Gastroesophageal sphincter (tissue), 4 donors: ENCODE measurements at regions not wholly inside any gene's neighbourhood (a gene's known extent, or its start where the extent isn't known, plus 50 kb on each side); places are given as distances from the start of the nearest gene placed in this dataset.

ENCODE experiments used
- ATAC-seq: fragments of 150-250 bp; one replicate; pipeline ENCODE4 v1.9.1; 2016; ENCODE audit warnings: mild to moderate bottlenecking, moderate library complexity
- H3K27ac ChIP-seq, 4 donors: fragments of 200-600 bp; sonication (generic) in 3 of 4; 1 replicate in 3 of 4; 2 replicates in 1 of 4; pipeline ENCODE4 v1.5.1; 2016 to 2019
- H3K27me3 ChIP-seq: fragments of 200-600 bp; sonication (generic); one replicate; pipeline ENCODE4 v1.5.1; 2019
- H3K36me3 ChIP-seq, 2 donors: fragments of 200-600 bp; sonication (generic); one replicate each; pipeline ENCODE4 v1.5.1; 2019; ENCODE audit warnings: control low read depth in 1 of 2
- H3K4me1 ChIP-seq, 3 donors: fragments of 200-600 bp; sonication (generic); 1 replicate in 2 of 3; 2 replicates in 1 of 3; pipeline ENCODE4 v1.5.1; 2016 to 2019; ENCODE audit warnings: control low read depth in 2 of 3
- H3K4me3 ChIP-seq, 2 donors: fragments of 200-600 bp; sonication (generic); one replicate each; pipeline ENCODE4 v1.5.1; 2019; ENCODE audit warnings: mild to moderate bottlenecking in 1 of 2, moderate library complexity in 1 of 2
- H3K9me3 ChIP-seq, 3 donors: fragments of 200-600 bp; sonication (generic); one replicate each; pipeline ENCODE4 v1.5.1; 2017 to 2019; ENCODE audit warnings: control low read depth in 2 of 3
- EP300 ChIP-seq: sonication (generic); formaldehyde crosslinking; IDR thresholded peaks from one replicate; pipeline ENCODE4 v1.6.1; 2017; ENCODE audit warnings: antibody characterized with exemption, mild to moderate bottlenecking
- POLR2A ChIP-seq, 2 donors: fragments of 450-650 bp; IDR thresholded peaks; one replicate each; pipeline ENCODE4 v1.6.1; 2017; ENCODE audit warnings: antibody characterized with exemption in 2 of 2, mild to moderate bottlenecking in 2 of 2, moderate library complexity in 1 of 2
- POLR2AphosphoS5 ChIP-seq: sonication (generic); formaldehyde crosslinking; IDR thresholded peaks from one replicate; pipeline ENCODE4 v1.6.1; 2017; ENCODE audit warnings: antibody characterized with exemption
- WGBS, 2 donors: methylation state at CpG; one replicate each; pipeline ENCODE4 v1.1.5; 2018; ENCODE audit warnings: low coverage in 1 of 2; 5-methylcytosine and 5-hydroxymethylcytosine counted together
- TF ChIP-seq, protein P1 (sequence below), 4 experiments: fragments of 200-600 bp in 2 of 4; fragments of 450-650 bp in 2 of 4; sonication (generic) in 1 of 4; IDR thresholded peaks; one replicate each; pipeline ENCODE4 v1.5.1; 2017 to 2019; ENCODE audit warnings: antibody characterized with exemption in 4 of 4, mild to moderate bottlenecking in 2 of 4, moderate library complexity in 2 of 4

GRCh38 chrX:97787311-97787710, 903.6 kb downstream of the RPA4 start:
- Histone ChIP-seq H3K9me3 (no peaks in the 10 kb centered on the region), H3K27ac (no peak overlapping the region), H3K36me3 (no peaks in the 10 kb centered on the region), H3K4me3 (no peak overlapping the region), H3K27me3 (no peaks in the 10 kb centered on the region), H3K4me1 (no peaks in the 10 kb centered on the region)
- TF ChIP-seq, protein P1, sequence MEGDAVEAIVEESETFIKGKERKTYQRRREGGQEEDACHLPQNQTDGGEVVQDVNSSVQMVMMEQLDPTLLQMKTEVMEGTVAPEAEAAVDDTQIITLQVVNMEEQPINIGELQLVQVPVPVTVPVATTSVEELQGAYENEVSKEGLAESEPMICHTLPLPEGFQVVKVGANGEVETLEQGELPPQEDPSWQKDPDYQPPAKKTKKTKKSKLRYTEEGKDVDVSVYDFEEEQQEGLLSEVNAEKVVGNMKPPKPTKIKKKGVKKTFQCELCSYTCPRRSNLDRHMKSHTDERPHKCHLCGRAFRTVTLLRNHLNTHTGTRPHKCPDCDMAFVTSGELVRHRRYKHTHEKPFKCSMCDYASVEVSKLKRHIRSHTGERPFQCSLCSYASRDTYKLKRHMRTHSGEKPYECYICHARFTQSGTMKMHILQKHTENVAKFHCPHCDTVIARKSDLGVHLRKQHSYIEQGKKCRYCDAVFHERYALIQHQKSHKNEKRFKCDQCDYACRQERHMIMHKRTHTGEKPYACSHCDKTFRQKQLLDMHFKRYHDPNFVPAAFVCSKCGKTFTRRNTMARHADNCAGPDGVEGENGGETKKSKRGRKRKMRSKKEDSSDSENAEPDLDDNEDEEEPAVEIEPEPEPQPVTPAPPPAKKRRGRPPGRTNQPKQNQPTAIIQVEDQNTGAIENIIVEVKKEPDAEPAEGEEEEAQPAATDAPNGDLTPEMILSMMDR (IDR thresholded peaks at IDR 0.05), result no peak
- no peak for TF ChIP-seq EP300
- no peak for TF ChIP-seq POLR2A (IDR thresholded peaks at IDR 0.05)
- TF ChIP-seq POLR2AphosphoS5, result no peak
- WGBS, 2 donors, result 78 to 90% methylated on average over 1 to 2 of the region's 2 CpGs
- ATAC-seq, result no peak

DNA sequence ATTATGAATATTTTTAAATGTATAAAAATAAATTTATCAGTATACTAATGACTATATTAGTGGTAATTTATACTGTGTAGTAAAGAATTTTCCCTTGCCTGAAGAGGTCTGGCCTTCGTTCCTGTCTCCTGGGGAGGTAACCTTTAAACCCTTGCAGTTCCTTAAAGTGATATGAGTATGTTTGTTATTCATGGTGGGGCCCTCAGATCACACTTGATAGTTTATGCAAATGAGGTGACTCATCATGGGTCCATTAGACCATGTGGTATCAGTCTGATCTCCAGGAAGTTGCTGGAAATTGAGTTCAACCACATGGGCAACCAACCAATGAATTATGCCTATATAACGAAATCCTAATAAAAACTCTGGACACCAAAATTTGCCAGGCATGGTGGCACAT, 904.1 kb downstream of the RPA4 start:
- no peak for ATAC-seq
- H3K4me3 ChIP-seq, result no peak overlapping the region
- TF ChIP-seq POLR2A (IDR thresholded peaks at IDR 0.05) (no peak), POLR2AphosphoS5 (no peak), EP300 (no peak)
- TF ChIP-seq, protein P1 (IDR thresholded peaks at IDR 0.05), result no peak
- WGBS, 2 donors, result 57 to 83% methylated on average over 1 of the region's 2 CpGs
- H3K27ac ChIP-seq, result no peak overlapping the region
- H3K36me3 ChIP-seq, result no peaks in the 10 kb centered on the region
- no peaks in the 10 kb centered on the region for H3K4me1 ChIP-seq
- H3K9me3 ChIP-seq, result no peaks in the 10 kb centered on the region
- no peaks in the 10 kb centered on the region for H3K27me3 ChIP-seq

- H3K9me3 ChIP-seq, result no peaks in the 10 kb centered on the region
- TF ChIP-seq POLR2A (IDR thresholded peaks at IDR 0.05) (no peak), EP300 (no peak), POLR2AphosphoS5 (no peak)
- TF ChIP-seq, protein P1 (IDR thresholded peaks at IDR 0.05), result no peak
- no peak for ATAC-seq
- 80 to 100% methylated on average over 1 of the region's 1 CpG for WGBS, 2 donors
- H3K27me3 ChIP-seq, result no peaks in the 10 kb centered on the region
- no peaks in the 10 kb centered on the region for H3K4me1 ChIP-seq
- no peak overlapping the region for H3K27ac ChIP-seq
- no peak overlapping the region for H3K4me3 ChIP-seq
- H3K36me3 ChIP-seq, result no peaks in the 10 kb centered on the region
These were observed 907.1 kb downstream of the RPA4 start for GRCh38 chrX:97790850-97791249.

- Histone ChIP-seq H3K27me3 (no peaks in the 10 kb centered on the region), H3K27ac (no peak overlapping the region), H3K9me3 (no peaks in the 10 kb centered on the region), H3K36me3 (no peaks in the 10 kb centered on the region), H3K4me3 (no peak overlapping the region), H3K4me1 (no peaks in the 10 kb centered on the region)
- 40 to 87% methylated on average over 1 to 2 of the region's 2 CpGs for WGBS, 2 donors
- no peak for TF ChIP-seq EP300
- no peak for TF ChIP-seq POLR2AphosphoS5
- TF ChIP-seq, protein P1 (IDR thresholded peaks at IDR 0.05), result no peak
- TF ChIP-seq POLR2A (IDR thresholded peaks at IDR 0.05), result no peak
- no peak for ATAC-seq
These were observed 913.4 kb downstream of the RPA4 start for GRCh38 chrX:97797076-97797475.

DNA sequence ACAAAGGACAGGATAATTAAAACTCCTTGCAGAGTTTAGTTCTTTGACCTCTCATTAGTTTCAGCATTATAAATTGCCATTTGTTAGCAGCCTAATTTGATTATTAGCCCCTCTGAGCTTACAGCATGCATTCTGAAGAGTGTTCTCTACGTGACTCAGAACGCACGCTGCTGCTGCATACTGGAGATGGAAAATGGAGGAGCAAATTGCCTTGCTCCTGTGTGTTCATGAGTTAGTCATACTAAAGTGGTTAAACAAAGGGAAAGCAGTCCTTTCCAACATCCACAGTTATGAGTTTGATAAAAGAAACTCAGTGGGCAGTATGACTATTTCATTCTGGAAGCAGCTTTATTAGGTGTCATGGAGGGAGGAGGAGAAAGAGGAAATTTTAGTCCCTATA, 922.5 kb downstream of the RPA4 start:
- H3K27me3 ChIP-seq, result no peaks in the 10 kb centered on the region
- no peak for ATAC-seq
- WGBS, 2 donors, result 89 to 94% methylated on average over 3 of the region's 3 CpGs
- TF ChIP-seq POLR2AphosphoS5 (no peak), EP300 (no peak), POLR2A (IDR thresholded peaks at IDR 0.05) (no peak)
- TF ChIP-seq, protein P1 (IDR thresholded peaks at IDR 0.05), result no peak
- no peak overlapping the region for H3K27ac ChIP-seq
- no peaks in the 10 kb centered on the region for H3K4me1 ChIP-seq
- H3K4me3 ChIP-seq, result no peak overlapping the region
- H3K36me3 ChIP-seq, result no peaks in the 10 kb centered on the region
- H3K9me3 ChIP-seq, result no peaks in the 10 kb centered on the region
